ENCODE measurements at regions not wholly inside any gene's neighbourhood (a gene's known extent, or its start where the extent isn't known, plus 50 kb on each side); places are given as distances from the start of the nearest gene placed in this dataset.

DNA sequence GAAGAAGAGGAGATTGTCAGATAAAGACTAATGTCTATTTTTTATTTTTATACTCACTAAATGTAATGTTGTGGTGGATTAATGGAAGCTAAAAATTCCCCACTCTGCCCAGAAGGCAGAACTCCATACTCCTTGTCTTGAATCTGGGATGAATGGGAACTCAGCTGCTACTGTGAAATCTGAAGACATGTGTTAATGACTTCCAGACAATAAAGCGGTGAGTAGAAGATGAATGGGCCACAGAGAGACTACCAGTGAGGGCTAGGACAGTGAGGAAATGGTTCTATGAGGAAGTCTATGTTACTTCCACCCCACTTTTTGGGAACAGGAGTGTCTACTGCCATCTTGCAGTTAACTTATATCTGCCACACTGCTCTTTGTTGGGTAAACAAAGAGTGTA lies 726.9 kb downstream of the CDH8 start:
- H3K36me3 ChIP-seq (ENCODE audit: control insufficient read depth, insufficient read depth, low read length) = no peaks in the 10 kb centered on the region
- ChIA-PET POLR2A (no interaction called here), CTCF (no interaction called here)
- DNase-seq (ENCODE audit: low read depth) = no peak
- TF ChIP-seq, protein P1, sequence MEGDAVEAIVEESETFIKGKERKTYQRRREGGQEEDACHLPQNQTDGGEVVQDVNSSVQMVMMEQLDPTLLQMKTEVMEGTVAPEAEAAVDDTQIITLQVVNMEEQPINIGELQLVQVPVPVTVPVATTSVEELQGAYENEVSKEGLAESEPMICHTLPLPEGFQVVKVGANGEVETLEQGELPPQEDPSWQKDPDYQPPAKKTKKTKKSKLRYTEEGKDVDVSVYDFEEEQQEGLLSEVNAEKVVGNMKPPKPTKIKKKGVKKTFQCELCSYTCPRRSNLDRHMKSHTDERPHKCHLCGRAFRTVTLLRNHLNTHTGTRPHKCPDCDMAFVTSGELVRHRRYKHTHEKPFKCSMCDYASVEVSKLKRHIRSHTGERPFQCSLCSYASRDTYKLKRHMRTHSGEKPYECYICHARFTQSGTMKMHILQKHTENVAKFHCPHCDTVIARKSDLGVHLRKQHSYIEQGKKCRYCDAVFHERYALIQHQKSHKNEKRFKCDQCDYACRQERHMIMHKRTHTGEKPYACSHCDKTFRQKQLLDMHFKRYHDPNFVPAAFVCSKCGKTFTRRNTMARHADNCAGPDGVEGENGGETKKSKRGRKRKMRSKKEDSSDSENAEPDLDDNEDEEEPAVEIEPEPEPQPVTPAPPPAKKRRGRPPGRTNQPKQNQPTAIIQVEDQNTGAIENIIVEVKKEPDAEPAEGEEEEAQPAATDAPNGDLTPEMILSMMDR (IDR thresholded peaks at IDR 0.05; ENCODE audit: insufficient read depth, low read depth, low read length) = no peak
- H3K4me3 ChIP-seq (ENCODE audit: low read depth, low read length) = no peak overlapping the region
- H3K27me3 ChIP-seq (ENCODE audit: control insufficient read depth, insufficient read depth, low read length) = no peaks in the 10 kb centered on the region

DNA sequence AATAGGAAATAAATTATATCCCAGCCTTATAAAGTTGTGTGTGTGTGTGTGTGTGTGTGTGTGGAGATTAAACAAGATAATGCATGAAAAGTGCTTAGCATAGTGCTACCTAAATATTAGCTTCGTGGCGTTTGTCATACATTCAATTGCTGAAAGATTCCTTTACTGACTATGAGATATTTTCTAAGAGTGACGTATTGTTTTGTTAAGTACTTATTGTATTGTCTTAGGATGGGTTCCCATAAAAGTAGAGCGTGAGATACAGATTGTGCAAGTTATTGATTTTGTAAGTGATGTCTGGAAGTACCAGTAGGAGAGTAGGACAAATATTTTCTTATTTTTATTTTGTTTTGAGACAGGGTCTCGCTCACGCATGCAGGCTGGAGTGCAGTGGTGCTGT lies 730.0 kb downstream of the CDH8 start:
- Histone ChIP-seq H3K36me3 (ENCODE audit: control insufficient read depth, insufficient read depth, low read length) (no peaks in the 10 kb centered on the region), H3K4me3 (ENCODE audit: low read depth, low read length) (no peak overlapping the region), H3K27me3 (ENCODE audit: control insufficient read depth, insufficient read depth, low read length) (no peaks in the 10 kb centered on the region)
- ChIA-PET POLR2A (no interaction called here), CTCF (no interaction called here)
- TF ChIP-seq, protein P1 (IDR thresholded peaks at IDR 0.05; ENCODE audit: insufficient read depth, low read depth, low read length) = no peak
- no peak for DNase-seq (ENCODE audit: low read depth)

DNA sequence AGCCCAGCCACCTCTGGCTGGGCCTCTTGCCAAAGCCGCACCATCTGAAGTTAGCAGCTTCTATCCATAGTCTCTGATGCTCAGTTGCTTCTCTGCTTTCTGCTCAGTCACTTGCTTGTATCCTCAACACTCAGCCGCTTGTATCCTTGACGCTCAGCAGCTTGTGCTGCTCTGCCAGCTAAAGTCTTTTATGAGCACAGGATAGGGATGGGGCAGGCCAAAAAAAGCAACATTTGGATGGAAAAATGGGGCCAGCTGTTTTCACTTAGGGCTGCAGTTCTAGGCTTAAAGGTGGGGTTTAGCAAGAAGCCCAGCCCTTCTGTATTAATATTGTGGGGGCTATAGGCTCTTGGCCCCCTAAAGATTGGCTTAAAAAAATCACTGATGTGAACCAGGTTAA lies 739.4 kb downstream of the CDH8 start:
- TF ChIP-seq, protein P1 (IDR thresholded peaks at IDR 0.05; ENCODE audit: insufficient read depth, low read depth, low read length) = no peak
- no peak for DNase-seq (ENCODE audit: low read depth)
- ChIA-PET CTCF (no interaction called here), POLR2A (no interaction called here)
- H3K27me3 ChIP-seq (ENCODE audit: control insufficient read depth, insufficient read depth, low read length) = no peaks in the 10 kb centered on the region
- no peaks in the 10 kb centered on the region for H3K36me3 ChIP-seq (ENCODE audit: control insufficient read depth, insufficient read depth, low read length)
- no peak overlapping the region for H3K4me3 ChIP-seq (ENCODE audit: low read depth, low read length)

DNA sequence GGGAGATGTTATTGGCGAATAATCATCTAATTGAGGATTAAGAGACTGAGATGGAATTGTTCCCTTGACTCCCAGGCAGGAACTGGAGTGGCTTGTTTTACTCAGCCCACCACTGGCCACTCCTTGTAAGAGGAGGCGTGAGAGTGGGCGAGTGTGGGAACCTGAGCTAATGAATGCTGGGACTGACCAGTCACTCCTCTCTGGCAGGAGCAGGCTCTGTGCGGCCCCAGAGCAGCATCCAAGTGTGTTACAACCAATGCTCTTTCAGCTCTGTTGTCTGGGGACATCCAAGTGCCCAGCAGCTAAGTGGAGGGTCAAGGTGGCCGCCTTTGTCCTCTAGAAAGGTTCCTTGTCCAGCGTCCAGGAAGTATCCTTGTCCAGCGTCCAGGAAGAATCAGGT lies 739.9 kb downstream of the CDH8 start:
- POLR2A ChIA-PET = no interaction called here
- no peak for DNase-seq (ENCODE audit: low read depth)
- Histone ChIP-seq H3K4me3 (ENCODE audit: low read depth, low read length) (no peak overlapping the region), H3K36me3 (ENCODE audit: control insufficient read depth, insufficient read depth, low read length) (no peaks in the 10 kb centered on the region), H3K27me3 (ENCODE audit: control insufficient read depth, insufficient read depth, low read length) (no peaks in the 10 kb centered on the region)
- TF ChIP-seq, protein P1 (IDR thresholded peaks at IDR 0.05; ENCODE audit: insufficient read depth, low read depth, low read length) = no peak
- CTCF ChIA-PET = no interaction called here

DNA sequence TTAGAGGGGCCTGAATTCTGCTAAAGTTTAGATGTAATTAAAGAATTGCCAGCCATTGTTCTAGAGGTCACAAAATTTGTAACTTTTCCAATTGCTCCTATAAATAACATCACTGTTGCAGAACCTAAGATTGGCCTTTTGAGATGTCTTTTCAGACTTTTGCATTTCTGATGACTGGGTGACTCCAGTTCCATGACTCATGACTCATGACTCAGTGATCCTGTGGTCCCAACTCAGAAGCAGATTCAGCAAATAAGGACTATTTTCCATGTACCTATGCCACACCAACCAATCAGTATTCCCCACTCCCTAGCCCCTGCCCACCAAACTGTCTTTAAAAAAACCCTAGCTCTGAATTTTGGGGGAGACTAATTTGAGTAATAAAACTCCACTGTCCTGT lies 740.9 kb downstream of the CDH8 start:
- TF ChIP-seq, protein P1 (IDR thresholded peaks at IDR 0.05; ENCODE audit: insufficient read depth, low read depth, low read length) = no peak
- no peaks in the 10 kb centered on the region for H3K27me3 ChIP-seq (ENCODE audit: control insufficient read depth, insufficient read depth, low read length)
- no peak for DNase-seq (ENCODE audit: low read depth)
- CTCF ChIA-PET = no interaction called here
- POLR2A ChIA-PET = no interaction called here
- no peaks in the 10 kb centered on the region for H3K36me3 ChIP-seq (ENCODE audit: control insufficient read depth, insufficient read depth, low read length)
- no peak overlapping the region for H3K4me3 ChIP-seq (ENCODE audit: low read depth, low read length)

Data from BJ (cell line).